ENCODE measurements at regions not wholly inside any gene's neighbourhood (a gene's known extent, or its start where the extent isn't known, plus 50 kb on each side); places are given as distances from the start of the nearest gene placed in this dataset.

- Histone ChIP-seq H2BK20ac (ENCODE audit: low read depth, low read length, poor library complexity, severe bottlenecking) (no peak overlapping the region), H3K79me2 (ENCODE audit: insufficient read depth, low read length) (no peaks in the 10 kb centered on the region), H3K27me3 (ENCODE audit: insufficient read depth, low read length) (no peaks in the 10 kb centered on the region), H2AFZ (ENCODE audit: low read length) (no peak overlapping the region), H2BK15ac (ENCODE audit: low read depth, low read length) (no peak overlapping the region), H4K8ac (replicated peaks; ENCODE audit: insufficient read length, low read depth, low read length) (no peak overlapping the region), H3K4me1 (ENCODE audit: insufficient read depth, low read length) (no peaks in the 10 kb centered on the region), H3K27ac (ENCODE audit: insufficient read length, low read depth, low read length) (no peak overlapping the region), H2AK5ac (ENCODE audit: insufficient read length, low read length) (no peak overlapping the region), H3K14ac (ENCODE audit: insufficient read depth, low read length) (no peak overlapping the region), H3K79me1 (ENCODE audit: insufficient read depth, low read depth, low read length, poor library complexity, severe bottlenecking) (no peaks in the 10 kb centered on the region), H3K23ac (ENCODE audit: insufficient read length, low read depth, low read length) (no peak overlapping the region), H2BK120ac (ENCODE audit: low read depth, low read length, poor library complexity, severe bottlenecking) (no peak overlapping the region), H2BK5ac (ENCODE audit: insufficient read length, low read length) (no peak overlapping the region), H3K9ac (ENCODE audit: extremely low read depth, insufficient read length, low read length) (no peak overlapping the region), H4K20me1 (ENCODE audit: control insufficient read depth, insufficient read depth, insufficient read length) (no peaks in the 10 kb centered on the region), H3K4ac (ENCODE audit: low read depth, low read length) (no peak overlapping the region), H3K23me2 (ENCODE audit: insufficient read length, low read depth, low read length, poor library complexity, severe bottlenecking) (no peaks in the 10 kb centered on the region), H2BK12ac (ENCODE audit: insufficient read length, low read depth, low read length) (no peak overlapping the region), H3K56ac (ENCODE audit: insufficient read length, low read depth, low read length) (no peak overlapping the region), H4K5ac (ENCODE audit: insufficient read length, low read depth, low read length) (no peak overlapping the region), H3K9me3 (ENCODE audit: control insufficient read depth, low read depth, low read length) (no peaks in the 10 kb centered on the region), H3K18ac (ENCODE audit: insufficient read length, low read depth, low read length) (no peak overlapping the region), H4K91ac (ENCODE audit: insufficient read length, low read depth, low read length) (no peak overlapping the region), H3T11ph (ENCODE audit: low read length) (no peak overlapping the region), H3K4me2 (ENCODE audit: insufficient read depth, insufficient read length, low read length) (no peak overlapping the region)
- H3K36me3 Mint-ChIP-seq (ENCODE audit: insufficient read depth in 1 of 3, low read depth in 3 of 3), result peaks cover 33 to 49% (median 37%) of the 10 kb centered on the region in 3 experiments
- H3K4me1 Mint-ChIP-seq, result peaks cover 0 to 12% of the 10 kb centered on the region in 2 experiments; a peak in 1 of 4 replicates
- TF ChIP-seq, protein P1, sequence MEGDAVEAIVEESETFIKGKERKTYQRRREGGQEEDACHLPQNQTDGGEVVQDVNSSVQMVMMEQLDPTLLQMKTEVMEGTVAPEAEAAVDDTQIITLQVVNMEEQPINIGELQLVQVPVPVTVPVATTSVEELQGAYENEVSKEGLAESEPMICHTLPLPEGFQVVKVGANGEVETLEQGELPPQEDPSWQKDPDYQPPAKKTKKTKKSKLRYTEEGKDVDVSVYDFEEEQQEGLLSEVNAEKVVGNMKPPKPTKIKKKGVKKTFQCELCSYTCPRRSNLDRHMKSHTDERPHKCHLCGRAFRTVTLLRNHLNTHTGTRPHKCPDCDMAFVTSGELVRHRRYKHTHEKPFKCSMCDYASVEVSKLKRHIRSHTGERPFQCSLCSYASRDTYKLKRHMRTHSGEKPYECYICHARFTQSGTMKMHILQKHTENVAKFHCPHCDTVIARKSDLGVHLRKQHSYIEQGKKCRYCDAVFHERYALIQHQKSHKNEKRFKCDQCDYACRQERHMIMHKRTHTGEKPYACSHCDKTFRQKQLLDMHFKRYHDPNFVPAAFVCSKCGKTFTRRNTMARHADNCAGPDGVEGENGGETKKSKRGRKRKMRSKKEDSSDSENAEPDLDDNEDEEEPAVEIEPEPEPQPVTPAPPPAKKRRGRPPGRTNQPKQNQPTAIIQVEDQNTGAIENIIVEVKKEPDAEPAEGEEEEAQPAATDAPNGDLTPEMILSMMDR (conservative IDR thresholded peaks at IDR 0.05), result no peak
- DNase-seq, result no peak
- H3K27ac Mint-ChIP-seq, result no peak overlapping the region
- WGBS (ENCODE audit: extremely low coverage, insufficient read length, low lambda C conversion rate), result no CpG with 5 or more reads among the region's 4 CpGs
- peaks cover 12% of the 10 kb centered on the region for H3K27me3 Mint-ChIP-seq (ENCODE audit: low read depth)
- no peak overlapping the region for H3K4me3 Mint-ChIP-seq
- peaks cover 46 to 57% of the 10 kb centered on the region in 2 experiments for H3K9me3 Mint-ChIP-seq
Measured at GRCh38 chr19:28436320-28436719, 776.6 kb downstream of the UQCRFS1 start.
